Ecto neural progenitor cell (in vitro differentiated cells): ENCODE measurements at regions not wholly inside any gene's neighbourhood (a gene's known extent, or its start where the extent isn't known, plus 50 kb on each side); places are given as distances from the start of the nearest gene placed in this dataset.

Experiments
- DNase-seq: peaks from one replicate; pipeline ENCODE4 v3.0.0-alpha.2; 2018; ENCODE audit warnings: low spot score

DNA sequence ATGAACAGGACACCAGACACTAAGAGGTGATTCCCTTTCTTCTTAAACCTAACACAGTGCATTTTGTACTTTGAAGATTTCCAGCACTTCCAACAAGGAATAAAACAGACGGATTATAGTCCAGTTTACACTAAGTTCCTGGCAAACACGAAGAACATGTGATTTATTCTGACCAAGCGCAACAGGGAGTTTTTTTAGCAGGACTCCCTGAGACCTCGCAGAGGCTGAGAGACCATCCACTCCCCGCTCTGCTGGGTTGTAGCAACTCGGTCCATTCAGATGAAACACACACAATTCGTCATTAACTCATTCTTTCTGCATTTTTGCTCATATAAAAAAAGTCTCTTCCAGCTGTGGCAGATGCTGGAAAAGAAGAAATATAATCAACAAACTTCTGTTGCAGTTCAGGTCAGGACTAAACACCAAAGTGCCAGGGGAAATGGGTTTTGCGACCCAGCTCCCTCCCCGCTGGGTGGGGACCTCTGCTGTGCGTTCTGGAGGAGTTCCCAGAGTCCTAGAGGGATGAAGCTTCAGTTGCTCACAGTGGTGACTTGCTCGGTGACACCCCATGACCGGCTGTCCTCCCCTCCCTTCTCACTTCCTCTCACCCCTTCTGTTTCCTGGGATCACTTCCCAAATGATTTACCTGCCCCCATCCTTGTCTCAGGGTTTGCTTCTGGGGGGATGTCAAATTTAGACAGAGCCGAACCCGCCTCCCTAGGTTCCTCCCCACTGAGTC lies 52.5 kb downstream of the KCNF1 start:
- DNase-seq: no peak

DNA sequence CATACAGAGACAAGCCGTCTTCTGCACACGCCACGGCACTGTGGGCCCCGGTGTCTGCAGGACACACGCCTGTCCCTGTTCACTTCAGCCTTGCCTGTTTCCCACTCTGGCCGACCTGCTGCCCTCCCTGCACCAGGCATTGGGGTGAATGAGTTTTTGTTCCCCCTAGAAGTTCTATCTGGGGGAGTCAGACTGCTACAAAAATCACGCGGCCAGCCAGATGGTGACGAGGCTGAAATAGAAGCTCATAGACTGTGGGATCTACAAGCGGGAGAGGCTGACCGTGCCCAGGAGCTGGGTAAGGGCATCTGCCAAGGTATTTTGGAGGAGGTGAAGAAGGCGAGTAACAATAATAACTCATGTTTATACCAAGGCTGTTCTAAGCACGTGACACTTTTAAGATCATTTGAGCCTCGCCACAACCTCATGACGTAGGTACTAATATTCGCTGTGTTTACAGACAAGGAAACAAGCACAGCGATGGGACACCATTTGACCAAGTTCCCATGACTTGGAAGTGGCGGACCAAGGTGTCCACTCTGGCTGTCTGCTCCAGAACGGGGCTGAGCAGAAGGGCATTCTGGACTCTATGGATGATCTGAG lies 53.6 kb downstream of the KCNF1 start:
- DNase-seq: no peak

DNA sequence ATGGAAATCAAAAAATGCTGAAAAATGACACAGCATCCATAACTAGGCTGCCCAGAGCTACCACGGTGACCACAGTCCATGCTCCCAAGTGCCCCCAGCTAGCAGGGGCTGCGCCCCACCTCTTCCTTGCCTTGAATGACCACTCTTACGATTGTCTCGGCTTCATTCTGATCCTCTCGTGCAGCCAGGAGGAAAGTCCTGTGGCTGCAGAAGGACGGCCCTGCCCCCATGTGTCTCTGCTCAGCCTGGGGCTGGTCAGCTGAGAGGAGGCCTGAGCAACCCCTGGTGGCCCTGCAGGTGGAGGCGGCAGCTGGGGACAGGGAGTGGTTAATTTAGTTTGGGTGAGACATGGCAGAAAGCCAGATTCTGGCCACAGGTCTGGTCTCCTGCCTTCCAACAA lies 54.3 kb downstream of the KCNF1 start:
- no peak for DNase-seq

DNA sequence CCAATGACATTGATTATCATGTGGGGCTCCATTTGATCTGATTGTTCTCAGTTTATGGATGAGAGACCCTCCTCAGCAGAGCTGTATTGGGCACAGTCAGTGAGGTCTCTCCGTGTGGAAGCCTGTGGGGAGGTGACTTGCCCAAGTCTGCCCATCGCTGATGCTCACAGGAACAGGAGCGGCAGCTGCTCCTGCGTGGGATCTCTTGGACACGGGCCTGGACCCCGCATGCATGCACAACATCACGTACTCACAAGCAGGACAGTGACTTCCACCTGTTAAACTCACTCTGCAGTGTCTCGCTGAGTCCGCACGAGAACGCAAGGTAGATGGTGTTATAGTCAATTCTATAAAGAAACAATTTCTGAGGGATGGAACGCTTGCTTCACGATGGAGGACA lies 55.0 kb downstream of the KCNF1 start:
- no peak for DNase-seq

DNA sequence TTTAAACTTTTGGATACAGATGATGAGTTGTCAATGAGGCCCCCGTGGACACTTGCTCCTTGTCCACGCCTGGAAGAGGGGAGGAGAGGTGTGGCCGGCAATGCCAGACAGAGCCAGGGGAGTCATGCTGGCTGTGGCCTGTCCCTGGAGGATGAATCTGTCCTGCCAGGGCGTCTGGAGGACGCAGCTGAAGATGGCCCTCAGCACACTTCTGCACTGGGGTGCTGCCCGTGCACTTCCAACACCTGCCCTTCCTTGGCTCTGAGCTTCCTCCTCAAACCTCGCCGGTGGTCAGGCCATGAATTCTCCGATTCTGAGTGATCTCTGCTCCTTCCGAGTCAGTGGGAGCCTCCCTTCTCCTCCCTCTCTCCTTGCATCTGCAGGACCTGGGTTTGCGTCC lies 56.4 kb downstream of the KCNF1 start:
- no peak for DNase-seq

GRCh38 chr2:10970666-10971065 lies 58.9 kb downstream of the KCNF1 start:
- DNase-seq: no peak

- DNase-seq: no peak
These were observed 59.6 kb downstream of the KCNF1 start for GRCh38 chr2:10971161-10971887.

- DNase-seq: peak; percentile 72
These were observed 60.1 kb downstream of the KCNF1 start for GRCh38 chr2:10971888-10972260.

- no peak for DNase-seq
These were observed 61.1 kb downstream of the KCNF1 start for GRCh38 chr2:10972683-10973433.

DNA sequence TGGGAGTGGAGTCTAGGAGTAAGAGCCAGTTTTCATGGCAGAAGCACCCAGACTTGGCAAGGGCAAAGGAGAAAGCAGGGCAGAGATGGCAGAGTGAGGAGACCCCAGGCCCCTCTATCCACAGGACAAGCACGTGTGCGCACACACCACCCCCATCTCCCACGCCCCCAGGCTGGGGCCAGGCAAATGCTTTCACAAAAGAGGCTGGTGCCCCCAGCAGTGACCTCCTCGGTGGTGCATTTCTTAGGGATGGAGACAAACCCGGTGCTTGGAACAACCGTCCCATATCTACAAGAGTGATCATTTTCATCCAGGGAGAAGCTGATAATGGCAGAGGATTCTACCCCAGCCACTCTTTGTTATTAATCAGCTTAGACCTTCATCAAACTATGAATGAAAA lies 62.0 kb downstream of the KCNF1 start:
- DNase-seq: no peak

DNA sequence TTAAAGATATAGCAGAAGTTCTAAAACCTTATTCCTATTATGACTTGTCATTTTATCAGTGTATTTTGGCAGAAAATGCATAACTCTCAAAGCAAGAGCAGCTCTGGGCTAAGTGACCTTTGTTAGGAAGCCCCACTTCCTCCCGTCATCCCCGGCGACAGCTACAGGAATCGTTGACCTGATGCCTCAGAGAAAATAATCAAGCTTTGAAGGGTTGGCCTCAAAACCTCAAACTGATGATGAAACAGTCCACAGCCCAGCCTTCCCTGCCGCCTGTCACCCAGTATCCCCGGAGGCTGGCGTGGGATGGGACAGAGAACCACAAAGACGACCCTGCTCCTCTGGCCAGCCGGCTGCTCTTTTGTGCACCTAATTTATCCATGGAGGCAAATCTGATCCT lies 65.3 kb downstream of the KCNF1 start:
- DNase-seq: no peak

GRCh38 chr2:10977621-10978020 lies 65.9 kb downstream of the KCNF1 start:
- DNase-seq: no peak

GRCh38 chr2:10978090-10978670 lies 66.4 kb downstream of the KCNF1 start:
- DNase-seq: no peak

GRCh38 chr2:10980071-10980470 lies 68.3 kb downstream of the KCNF1 start:
- DNase-seq: no peak

- no peak for DNase-seq
These were observed 69.2 kb downstream of the KCNF1 start for GRCh38 chr2:10980886-10981425.

DNA sequence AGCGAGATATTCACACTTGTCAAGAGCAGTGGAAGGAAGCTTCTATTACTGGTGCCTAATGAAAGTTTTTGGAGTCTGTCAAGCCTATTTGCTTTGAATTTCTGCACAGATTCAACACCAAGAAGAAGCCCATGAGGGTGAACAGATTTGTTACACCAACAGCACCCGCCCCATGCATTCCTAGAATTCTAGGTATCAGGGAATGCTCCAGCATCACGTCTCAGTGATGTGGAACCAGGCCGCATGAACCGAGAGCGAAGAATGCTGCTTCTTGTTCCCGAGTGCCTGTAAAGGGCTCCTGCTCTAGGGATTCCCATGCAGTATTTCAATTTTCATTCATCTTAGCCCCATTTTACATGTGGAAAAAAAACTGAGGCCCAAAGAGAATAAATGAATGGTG lies 69.7 kb downstream of the KCNF1 start:
- DNase-seq: no peak

- no peak for DNase-seq
These were observed 70.3 kb downstream of the KCNF1 start for GRCh38 chr2:10981941-10982431.

GRCh38 chr2:10982931-10983701 lies 71.4 kb downstream of the KCNF1 start:
- DNase-seq: no peak

GRCh38 chr2:10983711-10984110 lies 72.0 kb downstream of the KCNF1 start:
- no peak for DNase-seq

DNA sequence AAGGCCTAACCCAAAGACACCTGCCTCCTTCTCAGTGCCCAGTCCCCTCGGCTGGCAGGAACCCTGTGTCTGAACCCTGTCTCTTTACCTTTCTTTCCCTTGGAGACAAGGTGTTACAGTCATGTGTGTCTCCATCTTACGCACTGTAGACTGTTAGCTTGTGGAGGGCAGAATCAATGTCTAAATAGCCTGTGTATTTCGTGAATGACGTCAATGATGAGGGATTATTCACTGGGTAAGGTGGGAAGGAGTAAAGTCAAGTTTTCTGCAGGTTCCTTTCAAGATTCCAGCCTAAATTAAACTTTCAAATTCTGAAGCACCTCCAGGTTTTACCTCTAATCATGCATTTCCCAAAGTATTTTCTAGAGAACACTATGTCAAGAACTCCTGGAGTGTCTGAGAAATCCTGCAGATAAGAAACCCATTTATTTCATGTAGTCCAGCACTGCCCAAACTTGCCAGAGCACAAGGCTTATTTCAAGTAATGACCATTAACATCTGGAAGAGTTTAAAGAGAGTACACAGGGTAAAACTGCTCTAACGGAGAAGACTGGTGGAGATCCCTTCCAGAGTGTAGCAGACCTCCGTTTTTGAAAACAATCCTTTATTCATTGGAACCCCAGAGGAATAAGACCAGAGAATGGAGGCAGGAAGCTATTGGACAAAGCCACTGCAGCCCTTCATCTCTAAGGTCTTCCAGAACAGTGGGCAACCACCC lies 72.8 kb downstream of the KCNF1 start:
- no peak for DNase-seq
